GM08714 (cell line): ENCODE measurements at regions not wholly inside any gene's neighbourhood (a gene's known extent, or its start where the extent isn't known, plus 50 kb on each side); places are given as distances from the start of the nearest gene placed in this dataset.

Source experiments
- H3K4me3 ChIP-seq: fragments of 200-500 bp; sonication (Bioruptor generic); 2 replicates; pipeline ENCODE4 v1.5.1; 2014; ENCODE audit warnings: mild to moderate bottlenecking, low read length, inconsistent platforms
- ZNF274 ChIP-seq: IDR thresholded peaks from 2 replicates; pipeline ENCODE4 v1.6.1; 2012; ENCODE audit warnings: mild to moderate bottlenecking, low read depth, low read length

DNA sequence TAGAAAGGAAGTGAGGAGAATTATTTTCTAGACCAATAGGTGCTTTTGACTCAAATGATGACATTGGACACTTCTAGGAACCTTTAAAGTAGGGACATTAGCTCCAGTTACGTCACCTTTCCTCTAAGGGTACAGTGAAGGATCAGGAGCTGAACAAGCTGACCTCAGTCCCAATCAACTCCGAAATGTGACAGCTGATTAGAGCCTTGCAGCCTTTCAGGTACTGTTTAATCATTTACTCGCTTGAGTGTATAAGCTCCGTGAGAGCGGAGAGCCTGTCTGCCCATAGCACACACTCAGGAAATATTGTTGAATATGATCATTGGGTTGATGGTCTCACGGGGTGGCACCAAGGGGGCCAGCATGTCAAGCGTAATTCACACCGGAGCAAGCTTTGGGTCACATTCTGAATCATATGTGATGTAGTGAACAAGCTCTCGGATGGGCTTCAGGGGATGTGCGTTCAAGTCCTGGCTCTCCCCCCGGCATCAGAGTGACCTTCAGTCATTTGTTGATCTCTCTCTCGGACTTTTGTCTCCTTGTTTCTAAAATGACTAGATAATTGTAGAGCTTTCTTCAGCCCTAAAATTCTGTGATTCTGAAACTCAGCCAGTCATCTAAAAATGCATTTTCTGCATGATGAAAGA lies 141.9 kb downstream of the ZIC5 start:
- no peak overlapping the region for H3K4me3 ChIP-seq
- TF ChIP-seq ZNF274 = no peak

DNA sequence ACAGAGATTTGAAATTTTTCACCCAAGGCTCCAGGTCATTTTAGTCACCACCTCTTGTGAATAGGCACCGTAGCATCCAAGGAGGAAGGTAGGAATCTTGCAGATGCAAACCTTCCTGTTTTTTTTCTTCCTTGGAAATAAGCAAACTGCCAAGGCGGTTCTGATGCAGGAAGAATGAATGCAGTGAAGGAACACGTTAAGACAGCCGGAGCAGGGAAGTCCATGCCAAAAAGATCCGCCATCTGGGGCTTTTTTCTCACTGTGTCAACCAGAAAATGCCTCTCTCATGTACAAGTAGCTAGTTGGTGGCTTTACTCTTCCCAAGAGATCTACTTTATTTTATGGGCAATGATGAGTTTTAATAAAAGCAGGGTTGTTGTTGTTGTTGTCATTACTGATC lies 142.4 kb downstream of the ZIC5 start:
- H3K4me3 ChIP-seq = no peak overlapping the region
- TF ChIP-seq ZNF274 = no peak

DNA sequence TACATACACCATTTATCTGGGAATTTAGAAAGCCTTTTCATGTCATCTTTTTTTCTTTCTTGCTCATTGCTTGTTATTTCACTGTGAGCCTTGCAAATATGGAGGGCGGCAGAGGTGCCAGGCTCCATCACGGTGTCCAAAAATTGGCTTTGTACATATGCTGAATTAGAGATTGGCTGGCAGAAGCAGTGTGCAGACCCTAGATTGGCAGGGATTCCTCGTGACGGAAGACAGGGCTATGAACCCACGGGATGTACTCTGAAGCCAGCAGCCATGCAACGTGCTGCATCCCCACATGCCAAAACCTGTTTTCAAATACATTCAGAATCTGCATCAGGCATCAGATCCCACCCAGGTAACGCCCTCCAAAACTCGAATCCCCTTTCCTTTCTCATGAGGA lies 142.8 kb downstream of the ZIC5 start:
- H3K4me3 ChIP-seq = no peak overlapping the region
- TF ChIP-seq ZNF274 = no peak

DNA sequence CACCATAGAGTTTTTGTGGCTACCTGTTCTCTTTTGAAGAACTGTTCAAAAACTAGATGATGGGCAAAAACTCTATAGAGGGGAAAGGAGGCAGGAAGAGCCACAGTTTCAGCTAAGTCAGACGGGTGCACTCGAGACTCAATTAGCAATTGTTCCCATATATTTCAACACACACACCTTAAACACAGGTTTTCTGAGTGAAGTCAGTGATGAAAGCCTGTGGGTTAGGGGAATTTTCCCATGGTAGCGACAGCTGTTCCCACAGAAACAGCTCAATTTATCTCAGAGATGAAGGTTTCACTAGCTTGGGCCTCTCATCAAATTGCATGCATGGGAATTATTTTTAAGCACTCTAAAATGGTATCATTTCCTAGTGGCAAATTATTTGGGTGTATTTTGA lies 143.4 kb downstream of the ZIC5 start:
- H3K4me3 ChIP-seq = no peak overlapping the region
- TF ChIP-seq ZNF274 = no peak

DNA sequence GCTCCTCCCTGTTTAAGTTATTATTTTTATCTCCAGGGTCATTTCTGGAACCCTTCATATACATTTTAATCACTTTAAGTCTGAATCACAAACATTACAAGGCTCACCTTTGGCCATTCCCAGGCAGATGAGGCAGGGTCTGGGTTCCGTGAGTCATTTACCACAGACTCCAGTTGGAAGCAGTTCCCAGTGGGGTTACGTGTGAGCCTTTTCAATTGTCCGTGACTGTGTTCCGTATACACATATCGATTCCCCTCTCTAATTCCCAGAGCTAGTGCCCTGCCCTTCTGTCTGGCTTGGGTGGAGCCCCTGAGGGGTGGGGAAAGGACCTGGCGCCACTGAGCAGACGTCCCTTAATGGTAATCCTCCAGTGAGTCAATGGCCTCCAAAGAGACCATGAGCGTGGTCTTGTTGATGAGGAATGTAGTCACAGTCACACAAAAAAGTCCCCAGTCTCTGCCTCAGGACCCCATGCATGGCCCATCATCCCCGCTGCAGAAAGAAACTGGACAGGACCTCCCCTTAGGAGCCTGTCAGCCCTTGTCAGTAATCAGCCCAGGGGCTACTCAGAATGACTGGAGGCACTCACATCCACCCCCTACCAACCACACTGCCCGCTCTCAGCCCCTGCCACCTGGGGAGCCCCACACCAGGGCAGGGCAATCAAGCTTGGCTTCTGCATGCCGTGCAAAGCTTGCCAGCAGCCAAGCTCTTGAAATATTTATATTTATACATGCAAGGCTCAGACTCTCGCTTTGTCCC lies 144.4 kb downstream of the ZIC5 start:
- H3K4me3 ChIP-seq = no peak overlapping the region
- TF ChIP-seq ZNF274 = no peak

DNA sequence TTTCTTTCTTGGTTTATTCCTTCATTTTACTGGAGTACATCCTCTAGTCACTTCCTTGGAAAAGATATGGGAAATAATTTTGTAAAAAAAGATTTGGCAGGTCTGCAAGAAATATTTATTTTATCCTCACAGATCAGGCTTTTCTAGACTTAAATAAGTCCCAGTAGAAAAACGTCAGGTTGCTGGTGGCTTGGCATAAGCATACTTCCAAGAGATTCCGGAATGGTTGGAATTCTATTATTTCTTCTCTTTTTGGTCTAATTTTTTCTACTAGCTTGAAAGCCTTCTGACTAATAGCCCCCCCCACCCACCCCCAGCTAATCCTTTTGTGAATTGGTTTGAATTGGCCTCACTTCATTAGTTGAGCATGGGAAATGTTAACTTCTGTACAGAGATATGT lies 147.6 kb downstream of the ZIC5 start:
- TF ChIP-seq ZNF274 = no peak
- H3K4me3 ChIP-seq = no peak overlapping the region

DNA sequence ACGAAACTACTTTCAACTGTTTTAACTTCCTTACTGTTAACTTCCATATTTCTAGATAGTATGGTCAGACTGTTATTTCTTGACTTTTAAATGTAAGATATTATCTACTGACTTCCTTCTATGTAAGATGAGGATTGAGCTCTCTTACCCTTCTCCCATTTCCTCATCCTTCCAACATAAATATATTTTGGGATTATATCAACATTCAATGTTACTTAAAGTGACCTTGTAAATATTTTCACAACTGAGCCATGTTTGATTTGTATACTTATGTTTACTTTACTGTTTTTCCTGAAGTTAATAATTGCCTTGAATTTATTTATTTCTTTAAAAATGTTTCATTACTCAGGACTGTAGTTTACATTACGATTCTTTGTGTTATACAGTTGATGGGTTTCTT lies 148.7 kb downstream of the ZIC5 start:
- H3K4me3 ChIP-seq = no peak overlapping the region
- TF ChIP-seq ZNF274 = no peak

DNA sequence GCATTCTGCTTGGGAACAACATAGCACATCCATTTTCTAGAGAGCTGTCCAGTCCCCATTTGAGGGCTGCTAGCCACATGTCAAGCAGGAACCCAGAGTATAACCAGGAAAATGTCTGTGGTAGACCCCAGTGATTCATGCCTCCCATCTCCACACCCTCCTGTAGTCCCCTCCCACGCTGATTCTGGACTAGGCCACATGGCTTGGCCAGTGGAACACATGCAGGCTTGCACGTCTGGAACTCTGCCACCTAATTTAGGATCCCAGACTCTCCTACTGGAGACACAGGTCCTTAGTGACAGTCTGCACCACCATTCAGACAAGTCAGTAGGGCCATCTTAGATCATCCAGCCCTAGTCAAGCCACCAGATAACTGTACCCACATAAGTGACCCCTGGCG lies 149.8 kb downstream of the ZIC5 start:
- no peak for TF ChIP-seq ZNF274
- H3K4me3 ChIP-seq = no peak overlapping the region

DNA sequence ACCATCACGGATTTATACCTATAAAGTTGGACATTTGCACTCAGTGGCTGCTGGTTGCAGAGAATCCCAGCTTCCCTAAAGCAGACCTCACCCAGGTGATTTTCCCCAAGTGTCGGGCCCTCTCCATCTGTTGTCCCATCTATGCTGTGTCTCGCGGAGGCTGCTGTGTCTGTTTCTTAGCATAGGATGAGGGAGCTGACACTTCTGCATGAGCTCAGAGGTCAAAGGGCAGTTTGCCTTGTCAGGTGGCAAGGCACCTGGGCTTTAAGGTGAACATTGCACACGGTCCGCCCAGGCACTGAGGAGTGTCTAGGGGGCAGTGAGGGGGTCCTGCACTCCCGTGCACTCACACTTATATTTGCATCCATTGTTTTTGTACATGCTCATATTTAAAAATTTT lies 151.6 kb downstream of the ZIC5 start:
- TF ChIP-seq ZNF274 = no peak
- H3K4me3 ChIP-seq = no peak overlapping the region

DNA sequence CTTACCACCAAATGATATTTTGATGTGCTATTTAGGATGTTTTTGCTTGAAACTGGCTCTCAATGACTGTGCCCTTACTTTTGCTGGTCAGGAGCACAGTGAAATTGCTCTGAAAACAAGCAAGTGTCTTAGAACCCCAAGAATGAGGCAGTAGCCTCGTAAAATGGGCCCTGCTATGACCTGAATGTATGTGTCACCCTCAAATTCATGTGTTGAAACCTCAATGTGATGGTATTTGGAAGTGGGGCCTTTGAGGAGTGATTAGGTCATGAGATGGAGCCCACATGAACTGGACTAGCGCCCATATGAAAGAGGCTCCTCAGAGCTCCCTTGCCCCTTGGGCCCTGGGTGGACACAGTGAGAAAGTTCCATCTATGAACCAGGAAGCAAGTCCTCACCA lies 155.2 kb downstream of the ZIC5 start:
- TF ChIP-seq ZNF274 = no peak
- no peak overlapping the region for H3K4me3 ChIP-seq

DNA sequence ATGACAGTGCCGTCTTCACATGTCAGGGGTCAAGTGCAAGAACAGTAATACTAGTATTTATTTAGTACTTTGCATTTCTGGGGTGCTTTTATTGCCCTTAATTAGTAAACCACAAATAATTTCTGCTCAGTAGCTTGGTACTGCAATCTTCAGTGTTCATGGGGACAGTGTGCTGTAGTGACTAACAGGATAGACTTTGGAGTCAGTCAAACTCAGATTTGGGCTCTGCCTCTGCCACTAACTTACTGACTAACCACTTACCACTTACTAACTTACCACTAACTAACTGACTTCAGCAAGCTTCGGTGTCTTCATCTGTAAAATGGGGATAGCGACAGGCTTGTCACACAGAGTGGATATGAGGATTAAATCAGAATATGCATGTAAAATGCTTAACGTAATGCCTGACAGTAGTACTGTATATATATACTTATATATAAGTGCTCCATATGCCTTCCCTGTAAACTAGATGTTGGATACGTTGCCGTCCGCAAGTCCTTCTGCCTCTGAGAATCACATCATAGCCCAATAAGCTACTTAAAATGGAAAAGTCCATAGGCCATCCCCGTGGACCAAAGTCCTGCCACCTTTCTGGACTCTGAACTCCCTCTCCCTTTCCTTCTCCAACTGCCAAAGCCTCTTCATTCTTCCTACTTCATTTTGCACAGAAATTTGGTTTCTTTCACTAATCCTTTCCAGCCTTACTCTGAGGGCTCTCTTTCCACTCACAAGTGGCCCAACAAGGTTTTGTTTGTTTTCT lies 158.1 kb downstream of the ZIC5 start:
- no peak overlapping the region for H3K4me3 ChIP-seq
- no peak for TF ChIP-seq ZNF274

DNA sequence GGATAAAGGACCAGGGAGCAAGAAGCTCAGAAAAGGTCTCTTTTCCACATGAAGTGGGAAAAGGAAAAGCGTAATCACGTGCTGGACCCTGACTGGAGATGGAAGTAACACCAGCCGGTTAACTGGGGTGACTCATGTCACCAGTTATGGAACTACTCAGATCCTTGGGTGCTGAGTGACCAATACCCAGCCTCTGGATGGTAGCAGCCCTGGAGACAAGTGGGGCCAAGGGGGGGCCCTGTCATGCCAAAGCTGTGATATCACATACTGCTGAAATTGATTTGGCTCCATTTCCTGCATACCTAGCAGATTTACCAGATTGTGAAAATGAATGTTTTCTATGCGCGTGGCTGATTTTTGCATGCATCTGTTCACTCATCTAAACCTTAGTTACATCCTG lies 158.9 kb downstream of the ZIC5 start:
- H3K4me3 ChIP-seq = no peak overlapping the region
- no peak for TF ChIP-seq ZNF274

DNA sequence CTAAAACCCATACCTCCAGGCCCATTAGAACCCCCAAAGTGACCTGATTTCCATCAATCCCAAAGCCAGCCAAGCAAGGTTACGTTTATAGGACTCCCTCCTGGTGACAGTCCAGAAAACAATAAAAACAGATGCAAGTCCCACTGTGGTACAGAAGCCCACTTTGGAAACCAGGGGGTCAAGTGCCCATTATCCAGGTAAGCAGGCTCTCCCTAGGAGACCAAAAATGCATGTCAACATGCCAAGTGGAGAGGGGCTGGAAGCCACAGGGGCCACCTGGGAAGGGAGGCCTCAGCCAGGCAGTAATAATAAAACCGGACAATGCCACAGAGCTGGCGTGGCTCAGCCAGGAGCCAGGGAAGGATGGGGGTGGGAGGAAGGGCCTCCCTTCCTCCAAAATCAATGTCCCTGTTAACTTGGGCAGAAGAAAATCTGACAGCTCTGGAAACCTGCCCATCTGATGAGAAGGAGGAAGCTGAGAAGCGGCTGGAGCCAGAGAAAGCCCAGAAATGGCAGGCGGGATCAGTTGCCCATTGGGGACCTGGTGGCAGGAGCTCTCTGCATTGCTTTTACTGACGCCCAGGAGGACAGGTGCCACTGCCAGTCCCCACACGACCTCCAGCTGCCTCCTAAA lies 160.4 kb downstream of the ZIC5 start:
- no peak for TF ChIP-seq ZNF274
- no peak overlapping the region for H3K4me3 ChIP-seq

DNA sequence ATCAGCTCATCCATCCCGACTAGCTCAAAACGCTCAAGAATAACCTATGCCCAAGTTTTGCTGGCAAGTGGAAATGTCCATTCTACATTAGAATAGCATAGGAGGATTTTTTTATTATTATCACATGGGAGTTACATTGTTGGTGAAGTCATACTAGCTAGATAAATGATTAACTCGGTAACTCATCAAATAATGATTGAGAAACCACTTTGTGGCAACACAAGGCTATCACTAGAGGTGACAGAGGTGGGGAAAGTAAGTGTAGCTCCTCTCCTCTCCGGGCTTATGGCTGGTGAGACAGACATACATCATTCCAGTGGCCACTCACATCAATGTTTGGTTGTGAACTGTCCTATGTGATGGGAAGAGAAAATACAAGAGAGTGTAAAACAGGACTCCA lies 161.6 kb downstream of the ZIC5 start:
- H3K4me3 ChIP-seq = no peak overlapping the region
- TF ChIP-seq ZNF274 = no peak
